Fibroblast of pulmonary artery (primary cell): ENCODE measurements at regions not wholly inside any gene's neighbourhood (a gene's known extent, or its start where the extent isn't known, plus 50 kb on each side); places are given as distances from the start of the nearest gene placed in this dataset.

Experiments used
- DNase-seq: peaks from one replicate; pipeline ENCODE4 v3.0.0-alpha.2; 2010; ENCODE audit warnings: low read depth
- H3K4me3 ChIP-seq: replicated peaks from 2 replicates; pipeline ENCODE4 v1.5.1; 2011; ENCODE audit warnings: low read depth, mild to moderate bottlenecking, control low read depth, low read length, moderate library complexity
- TF ChIP-seq, protein P1 (sequence below): IDR thresholded peaks from 2 replicates; pipeline ENCODE4 v1.5.1; 2011; ENCODE audit warnings: mild to moderate bottlenecking, control low read depth, low read length, inconsistent platforms; ENCODE audit errors: missing control alignments

- H3K4me3 ChIP-seq: no peak overlapping the region
- no peak for DNase-seq
- TF ChIP-seq, protein P1, sequence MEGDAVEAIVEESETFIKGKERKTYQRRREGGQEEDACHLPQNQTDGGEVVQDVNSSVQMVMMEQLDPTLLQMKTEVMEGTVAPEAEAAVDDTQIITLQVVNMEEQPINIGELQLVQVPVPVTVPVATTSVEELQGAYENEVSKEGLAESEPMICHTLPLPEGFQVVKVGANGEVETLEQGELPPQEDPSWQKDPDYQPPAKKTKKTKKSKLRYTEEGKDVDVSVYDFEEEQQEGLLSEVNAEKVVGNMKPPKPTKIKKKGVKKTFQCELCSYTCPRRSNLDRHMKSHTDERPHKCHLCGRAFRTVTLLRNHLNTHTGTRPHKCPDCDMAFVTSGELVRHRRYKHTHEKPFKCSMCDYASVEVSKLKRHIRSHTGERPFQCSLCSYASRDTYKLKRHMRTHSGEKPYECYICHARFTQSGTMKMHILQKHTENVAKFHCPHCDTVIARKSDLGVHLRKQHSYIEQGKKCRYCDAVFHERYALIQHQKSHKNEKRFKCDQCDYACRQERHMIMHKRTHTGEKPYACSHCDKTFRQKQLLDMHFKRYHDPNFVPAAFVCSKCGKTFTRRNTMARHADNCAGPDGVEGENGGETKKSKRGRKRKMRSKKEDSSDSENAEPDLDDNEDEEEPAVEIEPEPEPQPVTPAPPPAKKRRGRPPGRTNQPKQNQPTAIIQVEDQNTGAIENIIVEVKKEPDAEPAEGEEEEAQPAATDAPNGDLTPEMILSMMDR: no peak
Measured at GRCh38 chr13:103168901-103169508, 102.8 kb upstream of the SLC10A2 start.

GRCh38 chr13:103164251-103164650, 98.0 kb upstream of the SLC10A2 start:
- no peak for DNase-seq
- TF ChIP-seq, protein P1: no peak
- no peak overlapping the region for H3K4me3 ChIP-seq

DNA sequence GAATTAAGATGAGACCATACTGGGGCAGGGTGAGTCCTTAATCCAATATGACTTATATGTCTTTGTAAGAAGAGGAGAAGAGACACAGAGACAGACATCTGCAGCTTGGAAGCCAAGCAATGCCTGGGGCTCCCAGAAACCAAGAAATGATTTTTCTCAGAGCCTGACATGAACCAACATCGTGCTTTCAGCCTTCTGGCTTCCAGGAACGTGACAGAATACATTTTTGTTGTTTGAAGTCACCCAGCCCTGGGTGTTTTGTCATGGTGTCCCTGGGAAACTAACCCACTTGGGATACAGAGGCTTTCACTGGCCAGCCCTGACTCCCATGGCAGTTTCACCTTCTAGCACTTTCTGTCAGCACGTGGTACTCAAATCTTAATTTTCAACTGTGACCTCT, 95.3 kb upstream of the SLC10A2 start:
- H3K4me3 ChIP-seq: no peak overlapping the region
- TF ChIP-seq, protein P1: no peak
- no peak for DNase-seq

- TF ChIP-seq, protein P1: no peak
- DNase-seq: no peak
- no peak overlapping the region for H3K4me3 ChIP-seq
Measured at GRCh38 chr13:103157434-103158145, 91.4 kb upstream of the SLC10A2 start.

GRCh38 chr13:103157016-103157415, 90.8 kb upstream of the SLC10A2 start:
- DNase-seq: peak; percentile 5
- TF ChIP-seq, protein P1: no peak

DNA sequence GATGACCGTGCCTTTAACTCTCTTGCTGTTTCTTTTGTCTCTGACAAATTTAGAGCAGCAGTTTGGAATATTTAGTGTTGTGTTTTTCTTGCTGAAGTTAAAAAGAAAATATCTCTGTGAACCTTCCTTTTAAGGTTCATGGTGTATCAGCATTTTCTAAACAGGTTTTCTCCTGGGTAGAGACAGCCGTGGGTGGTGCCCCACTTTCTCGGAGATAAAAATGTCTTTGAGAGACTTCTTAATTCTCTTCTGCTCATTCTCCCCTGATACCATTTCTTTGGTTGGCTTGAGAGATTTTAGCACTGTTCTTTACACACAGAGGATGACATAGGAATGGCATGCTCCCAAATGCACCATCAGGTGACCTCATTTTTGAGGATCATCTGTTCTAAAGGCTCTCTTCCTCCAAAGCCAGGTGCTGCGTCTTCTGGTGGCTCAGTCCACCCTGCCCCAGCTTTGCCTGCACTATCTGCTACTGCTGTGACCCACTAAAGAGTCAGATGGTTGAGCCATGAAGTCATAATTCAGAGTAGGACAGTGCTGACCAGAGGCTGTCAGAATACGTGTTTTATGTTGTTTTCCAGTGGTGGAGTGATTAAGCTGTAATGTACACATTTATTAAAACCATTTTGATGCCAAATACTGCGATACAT, 90.3 kb upstream of the SLC10A2 start:
- DNase-seq: no peak
- no peak overlapping the region for H3K4me3 ChIP-seq
- TF ChIP-seq, protein P1: no peak

More at GRCh38 chr13:103157016-103157415, 90.8 kb upstream of the SLC10A2 start:
- no peak overlapping the region for H3K4me3 ChIP-seq
